ENCODE measurements at regions not wholly inside any gene's neighbourhood (a gene's known extent, or its start where the extent isn't known, plus 50 kb on each side); places are given as distances from the start of the nearest gene placed in this dataset.

DNA sequence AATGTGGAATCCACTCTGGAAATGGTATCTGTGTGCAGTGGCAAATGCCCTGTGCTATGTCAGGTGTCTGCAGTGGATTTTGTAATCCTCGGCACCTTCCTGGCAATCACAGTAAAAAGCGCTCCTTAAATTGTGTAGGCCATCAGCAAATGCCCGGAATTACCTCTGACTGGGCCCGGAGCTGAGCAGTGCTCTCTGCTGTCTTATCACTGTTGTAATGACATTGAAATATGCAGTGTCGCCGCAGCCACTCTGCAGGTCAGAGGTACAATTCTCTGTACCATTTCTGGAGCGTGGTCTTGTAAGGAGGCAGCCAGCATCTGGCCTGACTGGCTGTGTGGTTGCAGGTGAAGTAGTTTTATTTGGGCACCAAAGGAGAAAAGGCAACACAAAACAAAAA is 416.4 kb upstream of the MKI67 start:
- DNase-seq (ENCODE audit: extremely low read depth, low read depth), result no peak

DNA sequence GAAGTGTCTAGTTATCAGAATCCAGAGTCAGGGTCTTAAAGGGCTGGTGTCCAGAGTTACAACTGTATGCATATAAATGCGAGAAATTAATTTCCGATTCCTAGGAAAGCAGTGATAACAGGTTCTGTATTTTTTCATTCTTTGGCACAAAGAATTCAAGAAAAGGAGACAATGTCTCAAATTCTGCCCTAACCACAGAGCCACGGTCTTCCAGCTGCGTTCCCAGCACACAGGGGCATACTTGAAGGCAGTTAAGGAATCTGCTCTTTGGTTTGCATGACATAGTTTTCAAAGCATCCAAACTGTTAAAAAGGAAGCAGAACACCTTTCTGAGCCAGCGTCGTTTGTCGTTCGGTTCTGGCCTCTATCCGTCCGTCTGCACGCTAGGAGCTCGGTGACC is 416.9 kb upstream of the MKI67 start:
- no peak for DNase-seq (ENCODE audit: extremely low read depth, low read depth)

DNA sequence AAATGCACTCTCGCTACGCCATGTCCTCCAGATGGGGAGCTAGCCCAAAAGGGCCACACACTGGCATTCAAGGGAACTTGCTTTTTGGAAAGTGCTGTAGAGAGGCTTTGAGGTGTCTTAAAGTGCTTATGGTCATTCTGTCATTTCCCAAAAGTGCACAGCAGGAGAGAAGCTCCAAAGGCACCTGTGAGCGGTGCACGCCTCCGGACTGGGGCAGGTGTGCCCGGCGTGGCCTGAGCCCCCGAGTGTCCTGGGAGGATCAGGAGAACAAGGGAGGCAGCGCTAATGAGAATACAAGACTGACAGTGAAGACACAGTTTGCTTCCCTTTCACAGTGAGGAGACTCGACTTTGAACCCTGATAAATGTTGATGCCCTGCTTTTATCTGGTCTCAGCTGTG is 419.0 kb upstream of the MKI67 start:
- DNase-seq (ENCODE audit: extremely low read depth, low read depth), result no peak

DNA sequence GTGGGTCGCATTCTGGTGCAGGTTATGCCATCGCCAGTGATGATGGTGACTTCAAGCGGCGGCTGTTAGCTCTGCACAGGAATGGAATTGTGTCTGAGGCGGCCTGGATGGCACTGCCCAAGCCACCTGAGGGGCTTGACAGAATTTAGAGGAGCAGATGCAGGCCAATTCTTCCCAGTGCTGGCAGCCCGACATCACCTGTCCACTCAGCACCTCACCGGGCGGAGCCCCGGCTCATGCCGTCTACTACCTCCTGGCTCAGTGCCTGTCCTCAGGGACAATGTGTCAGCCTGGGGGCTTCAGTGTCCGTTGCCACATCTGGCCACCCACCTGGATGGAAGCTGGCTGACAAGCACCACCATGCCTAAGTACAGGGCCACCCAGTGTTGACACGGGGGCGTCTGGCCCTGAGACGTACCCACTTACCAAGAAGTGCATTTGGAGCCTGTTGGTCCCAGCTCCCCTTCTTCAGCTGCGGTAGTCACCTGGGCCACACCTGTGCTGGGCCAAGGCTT is 420.5 kb upstream of the MKI67 start:
- DNase-seq (ENCODE audit: extremely low read depth, low read depth), result no peak

DNA sequence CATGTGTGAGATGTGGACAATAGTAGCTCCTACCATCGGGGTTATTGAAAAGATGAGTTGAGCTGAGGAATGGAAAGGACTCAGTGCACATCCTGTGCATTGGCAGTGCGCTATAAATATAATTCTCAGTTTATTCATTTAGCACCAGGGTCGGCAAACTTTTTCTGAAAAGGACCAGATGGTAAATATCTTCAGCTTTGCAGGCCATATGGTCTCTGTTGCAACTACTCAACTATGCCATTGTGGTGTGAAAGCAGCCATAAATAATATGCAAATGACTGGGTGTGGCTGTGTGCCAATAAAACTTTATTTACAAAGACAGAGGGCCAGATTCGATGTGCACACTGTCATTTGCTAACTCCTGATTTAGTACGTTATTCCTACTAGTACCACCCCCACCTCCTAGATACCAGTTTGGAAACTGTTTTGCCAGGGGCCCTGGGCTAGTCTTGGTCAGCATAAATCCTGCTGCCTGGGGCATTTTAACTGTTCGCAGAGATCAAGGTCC is 422.9 kb upstream of the MKI67 start:
- no peak for DNase-seq (ENCODE audit: extremely low read depth, low read depth)

DNA sequence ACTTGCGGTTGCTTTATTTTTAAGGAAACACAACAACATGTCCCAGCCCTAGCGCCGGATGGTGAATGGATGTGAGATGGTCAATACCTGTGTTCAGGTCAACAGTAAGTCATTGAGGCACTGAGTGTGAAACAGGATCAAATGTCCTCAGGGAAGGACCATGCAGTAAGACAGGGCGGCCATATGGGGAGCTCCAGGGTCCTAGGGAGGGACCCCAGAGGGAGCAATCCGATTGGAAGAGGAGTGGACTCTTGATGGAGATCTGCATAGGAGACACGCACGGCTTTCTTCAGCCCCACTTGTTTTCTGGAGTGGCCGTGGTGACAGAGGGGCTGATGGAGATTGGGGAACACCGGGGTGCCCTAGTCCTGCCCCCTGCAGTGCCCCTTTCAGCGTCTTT is 423.8 kb upstream of the MKI67 start:
- DNase-seq (ENCODE audit: extremely low read depth, low read depth), result no peak

DNA sequence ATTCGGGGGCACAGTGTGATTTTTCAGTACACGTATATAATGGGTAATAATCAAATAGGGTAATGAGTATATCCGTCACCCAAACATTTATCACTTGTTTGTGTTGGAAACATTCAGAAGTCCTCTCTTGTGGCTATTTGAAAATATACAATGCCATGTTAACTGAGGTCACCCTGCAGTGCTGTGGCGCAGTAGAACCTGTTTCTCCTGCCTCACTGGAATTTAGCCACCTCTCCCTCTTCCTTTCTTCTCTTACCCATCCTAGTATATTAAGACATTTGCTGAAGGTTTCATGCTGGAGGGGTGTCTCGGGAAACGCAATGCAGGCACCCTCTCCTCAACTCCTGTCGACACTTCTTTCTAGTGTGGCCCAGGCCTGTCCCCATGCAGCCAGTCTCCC is 425.3 kb upstream of the MKI67 start:
- DNase-seq (ENCODE audit: extremely low read depth, low read depth), result no peak

DNA sequence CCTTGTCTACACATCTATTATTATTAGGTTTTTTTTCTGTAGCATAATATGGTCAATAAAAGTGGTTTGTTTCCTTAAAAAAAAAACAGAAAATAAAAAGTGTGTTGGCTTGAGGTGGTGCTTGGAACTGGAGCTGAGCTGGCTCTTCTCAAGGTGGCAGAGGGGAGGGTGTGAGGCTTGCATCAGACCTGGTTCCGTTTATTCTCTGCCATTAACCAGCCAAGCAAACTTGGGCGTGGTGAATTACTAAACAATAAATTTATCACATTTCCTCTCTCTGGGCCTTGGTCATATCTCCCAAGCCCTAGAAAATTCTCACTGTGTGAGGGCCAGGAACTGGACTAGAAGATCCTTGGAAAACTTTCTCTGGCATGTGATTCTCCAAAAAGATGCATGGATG is 427.5 kb upstream of the MKI67 start:
- no peak for DNase-seq (ENCODE audit: extremely low read depth, low read depth)

DNA sequence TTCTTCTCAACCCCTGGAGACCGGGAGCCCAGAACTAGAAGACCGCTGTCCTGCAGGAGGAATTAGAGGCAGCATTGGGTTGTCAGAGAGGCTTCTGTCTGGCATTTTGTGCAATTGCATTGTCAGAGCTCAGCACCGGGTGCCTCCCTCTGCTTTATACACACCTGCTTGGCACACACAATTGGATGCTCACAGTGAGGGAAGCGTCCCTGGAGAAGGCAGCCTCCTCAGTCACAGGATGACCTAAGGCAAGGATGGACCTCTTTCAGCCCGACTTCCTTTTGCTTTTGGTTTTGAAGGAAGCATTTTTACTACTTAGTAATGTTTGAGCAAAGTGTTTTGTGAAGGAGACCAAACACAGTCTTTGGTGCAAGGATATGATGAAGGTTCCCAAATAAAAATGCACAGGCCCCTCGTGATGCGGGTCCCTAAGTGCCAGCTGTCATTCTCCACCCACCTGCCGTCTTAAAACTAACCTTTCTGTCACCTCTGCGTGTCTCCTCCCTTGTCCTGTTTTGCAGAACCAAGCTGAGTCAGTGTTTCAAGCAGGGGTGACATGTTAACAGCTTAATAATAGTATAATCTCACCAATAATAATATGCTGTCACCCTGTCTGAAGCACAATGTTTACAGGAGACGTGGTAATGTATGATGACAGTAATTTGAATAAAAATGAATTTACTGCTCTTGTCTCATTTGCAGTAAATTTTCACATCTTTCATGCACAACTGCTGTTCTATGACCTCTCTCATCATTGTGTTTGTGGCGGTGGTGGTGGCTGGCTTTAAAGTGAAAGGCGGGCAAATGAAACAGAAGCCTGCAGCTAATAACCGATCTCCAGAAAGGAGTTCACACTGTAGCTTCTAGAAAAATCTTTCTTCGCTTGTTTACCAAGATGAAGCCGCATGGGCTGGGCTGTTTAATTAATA is 430.2 kb upstream of the MKI67 start:
- DNase-seq (ENCODE audit: extremely low read depth, low read depth), result no peak

DNA sequence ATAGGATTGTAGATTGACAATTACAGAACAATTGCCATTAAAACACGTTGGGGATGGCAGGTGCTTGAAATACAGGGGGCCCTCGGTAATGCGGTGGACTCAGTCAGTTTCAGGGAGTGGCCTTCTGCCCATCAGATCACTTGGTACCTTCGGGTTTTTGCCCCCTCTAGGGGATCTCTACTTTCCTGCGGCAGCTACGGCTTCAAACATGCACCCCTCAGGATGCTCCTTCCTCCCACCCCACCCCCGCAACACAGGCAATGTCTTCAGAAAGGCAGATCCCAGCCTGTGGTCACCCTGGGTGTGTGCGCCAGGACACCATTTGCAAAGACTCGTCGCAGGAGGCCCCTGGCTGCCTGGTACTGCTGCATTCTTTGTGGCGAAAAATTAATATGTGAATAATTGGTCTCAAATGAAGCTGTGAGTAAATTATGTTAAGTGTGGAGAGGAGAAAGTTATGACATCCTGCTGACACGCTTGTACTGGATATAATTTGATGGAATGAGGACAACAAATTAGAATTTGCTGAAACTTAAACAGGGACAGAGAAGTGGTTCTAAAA is 431.0 kb upstream of the MKI67 start:
- no peak for DNase-seq (ENCODE audit: extremely low read depth, low read depth)

DNA sequence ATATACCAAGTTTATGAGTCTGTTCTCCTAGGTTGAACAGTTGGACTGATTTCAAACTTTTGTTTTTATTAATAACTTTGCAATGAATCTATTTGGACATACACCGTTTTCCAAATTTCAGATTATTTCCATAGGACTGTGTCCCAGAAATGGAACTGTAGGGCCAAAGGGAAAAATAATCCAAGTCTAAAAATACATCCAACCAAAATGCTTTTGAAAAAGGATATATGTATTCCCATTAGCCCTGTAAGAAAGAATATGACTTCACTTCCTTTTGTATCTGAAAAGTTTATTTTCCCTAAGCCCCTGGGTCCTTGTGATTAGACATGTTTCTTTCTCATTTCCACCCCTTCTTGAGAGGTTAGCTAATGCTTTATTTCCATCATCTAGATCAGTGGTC is 434.2 kb upstream of the MKI67 start:
- no peak for DNase-seq (ENCODE audit: extremely low read depth, low read depth)

DNA sequence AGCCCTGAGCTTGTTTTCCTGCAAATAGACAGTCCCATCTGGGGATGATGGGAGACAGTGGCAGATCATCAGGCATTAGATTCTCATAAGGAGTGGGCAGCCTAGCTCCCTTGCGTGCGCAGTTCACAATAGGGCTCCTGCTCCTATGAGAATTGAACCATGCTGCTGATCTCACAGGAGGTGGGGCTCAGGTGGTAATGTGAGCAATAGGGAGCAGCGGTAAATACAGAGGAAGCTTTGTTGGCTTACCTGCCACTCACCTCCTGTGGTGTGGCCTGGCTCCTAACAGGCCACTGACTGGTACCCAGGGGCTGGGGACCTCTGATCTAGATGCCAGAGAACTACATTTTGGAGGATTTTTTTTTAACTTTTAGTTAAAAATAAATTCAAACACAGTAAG is 434.8 kb upstream of the MKI67 start:
- no peak for DNase-seq (ENCODE audit: extremely low read depth, low read depth)

DNA sequence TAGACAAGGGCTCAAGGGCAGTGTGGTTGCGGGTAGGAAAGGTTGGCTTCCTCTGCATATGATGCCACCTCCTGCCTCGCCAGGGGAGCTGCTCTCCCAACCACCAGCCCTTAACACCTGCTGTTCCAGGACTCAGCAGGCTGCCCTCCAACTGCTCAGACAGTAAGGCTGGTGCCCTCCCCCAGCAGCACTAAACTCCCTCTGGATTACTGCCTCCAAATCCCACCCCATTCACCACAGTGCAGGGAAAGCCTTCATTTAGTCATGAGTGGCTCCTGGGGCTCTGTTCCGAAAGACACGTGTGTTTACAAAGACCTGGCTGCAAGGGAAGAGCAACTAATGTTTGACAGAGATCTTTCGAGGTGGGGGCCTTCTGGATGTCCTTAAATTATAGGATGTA is 437.2 kb upstream of the MKI67 start:
- DNase-seq (ENCODE audit: extremely low read depth, low read depth), result no peak

DNA sequence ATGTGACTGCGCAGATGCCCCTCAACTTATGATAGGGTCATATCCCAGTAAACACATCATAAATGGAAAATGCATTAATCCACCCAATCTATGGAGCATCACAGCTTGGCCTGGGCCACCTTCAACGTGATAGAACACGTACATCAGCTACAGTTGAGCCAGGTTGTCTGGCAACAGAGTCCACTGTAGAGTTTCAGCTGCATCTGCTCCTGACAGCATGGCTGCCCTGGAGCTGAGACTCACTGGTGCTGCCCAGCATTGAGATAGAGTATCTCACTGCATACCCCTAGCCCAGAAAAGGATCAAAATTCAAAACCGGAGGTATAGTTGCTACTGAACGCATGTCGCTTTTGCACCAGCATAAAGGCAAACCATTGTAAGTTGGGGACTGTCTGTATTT is 437.7 kb upstream of the MKI67 start:
- no peak for DNase-seq (ENCODE audit: extremely low read depth, low read depth)

DNA sequence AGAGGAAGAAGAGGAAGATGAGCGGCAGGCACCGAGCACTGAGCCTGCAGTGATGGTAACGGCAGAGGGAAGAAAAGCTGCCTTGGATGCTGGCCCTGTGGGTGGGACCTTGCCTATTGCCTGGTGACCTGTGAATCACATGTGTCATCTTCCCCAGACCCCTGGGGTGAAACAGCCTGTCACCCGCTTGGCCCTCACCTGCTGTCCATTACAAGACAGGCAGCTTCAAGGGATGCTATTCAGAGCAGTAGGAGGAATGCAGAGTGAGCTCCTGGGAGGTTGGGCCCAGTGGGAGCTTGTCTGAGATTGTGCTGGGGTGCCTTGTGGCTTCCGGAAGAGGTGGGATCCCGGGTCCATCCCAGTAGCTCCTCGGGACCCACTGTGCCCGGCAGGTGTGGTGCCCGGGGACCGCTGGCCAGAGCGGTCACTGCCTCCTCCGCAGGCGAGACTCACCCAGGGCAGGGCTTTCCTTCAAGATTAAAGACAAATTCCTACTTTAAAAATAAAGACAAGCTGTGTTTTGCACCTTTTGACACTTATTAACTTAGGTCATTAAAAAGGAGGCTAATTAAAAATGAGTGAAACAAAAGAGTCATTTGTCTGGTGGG is 440.2 kb upstream of the MKI67 start:
- no peak for DNase-seq (ENCODE audit: extremely low read depth, low read depth)

DNA sequence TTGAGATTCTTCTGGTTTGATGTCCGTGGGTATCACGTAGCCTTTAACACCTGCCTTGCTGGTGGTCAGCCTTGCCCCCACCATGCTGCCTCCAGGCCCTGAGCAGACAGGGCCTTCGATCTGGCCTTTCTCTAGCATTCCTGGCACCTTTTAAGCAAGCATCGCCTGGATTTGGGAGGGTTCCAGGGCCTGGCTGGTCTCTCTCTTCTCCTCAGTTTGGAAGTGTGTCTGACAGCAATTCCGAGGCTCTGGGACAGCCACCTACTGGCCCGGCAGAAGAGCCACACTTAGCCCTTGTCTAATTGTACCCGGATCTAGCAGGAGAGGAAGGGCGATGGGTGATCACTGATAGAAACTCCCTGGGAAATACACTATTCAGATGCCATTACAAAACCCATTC is 441.3 kb upstream of the MKI67 start:
- no peak for DNase-seq (ENCODE audit: extremely low read depth, low read depth)

DNA sequence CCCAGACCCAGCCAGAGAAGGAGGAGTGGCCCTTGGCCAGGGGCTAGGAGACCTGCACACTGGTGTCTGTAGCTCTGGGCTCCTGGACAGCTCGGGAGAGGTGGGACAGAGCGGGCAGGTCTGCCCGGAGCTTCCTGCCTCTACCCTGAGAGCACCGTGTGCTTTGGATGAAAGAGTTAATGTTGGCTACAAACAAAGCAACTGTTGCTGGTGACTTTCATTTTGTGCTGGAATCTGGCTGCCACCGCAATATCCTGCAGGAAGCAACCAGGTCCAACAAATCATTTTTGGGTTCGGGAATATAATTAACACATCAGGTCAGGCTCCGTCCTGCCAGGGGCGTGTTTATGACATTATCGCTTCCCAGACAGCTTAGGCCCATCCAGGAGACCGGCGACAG is 441.8 kb upstream of the MKI67 start:
- no peak for DNase-seq (ENCODE audit: extremely low read depth, low read depth)

DNA sequence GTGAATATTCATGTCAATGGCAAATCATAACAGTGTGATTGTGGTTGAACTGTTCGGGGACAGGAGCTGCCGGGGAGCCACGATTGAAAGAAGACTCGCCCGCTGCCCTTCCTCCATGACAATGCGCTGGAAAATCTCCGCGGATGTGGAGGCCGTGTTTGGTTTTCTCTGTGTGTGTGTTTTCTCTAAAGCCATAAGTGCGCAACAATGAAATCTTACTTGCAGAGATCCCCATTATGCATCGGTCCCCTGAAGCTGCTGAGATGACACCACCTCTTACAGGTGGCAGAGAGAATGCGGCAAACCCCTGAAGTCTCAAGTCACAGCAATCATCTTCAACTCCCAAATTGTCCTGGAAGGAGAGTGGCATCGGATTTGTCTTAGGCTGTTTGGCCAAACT is 442.3 kb upstream of the MKI67 start:
- DNase-seq (ENCODE audit: extremely low read depth, low read depth), result no peak

DNA sequence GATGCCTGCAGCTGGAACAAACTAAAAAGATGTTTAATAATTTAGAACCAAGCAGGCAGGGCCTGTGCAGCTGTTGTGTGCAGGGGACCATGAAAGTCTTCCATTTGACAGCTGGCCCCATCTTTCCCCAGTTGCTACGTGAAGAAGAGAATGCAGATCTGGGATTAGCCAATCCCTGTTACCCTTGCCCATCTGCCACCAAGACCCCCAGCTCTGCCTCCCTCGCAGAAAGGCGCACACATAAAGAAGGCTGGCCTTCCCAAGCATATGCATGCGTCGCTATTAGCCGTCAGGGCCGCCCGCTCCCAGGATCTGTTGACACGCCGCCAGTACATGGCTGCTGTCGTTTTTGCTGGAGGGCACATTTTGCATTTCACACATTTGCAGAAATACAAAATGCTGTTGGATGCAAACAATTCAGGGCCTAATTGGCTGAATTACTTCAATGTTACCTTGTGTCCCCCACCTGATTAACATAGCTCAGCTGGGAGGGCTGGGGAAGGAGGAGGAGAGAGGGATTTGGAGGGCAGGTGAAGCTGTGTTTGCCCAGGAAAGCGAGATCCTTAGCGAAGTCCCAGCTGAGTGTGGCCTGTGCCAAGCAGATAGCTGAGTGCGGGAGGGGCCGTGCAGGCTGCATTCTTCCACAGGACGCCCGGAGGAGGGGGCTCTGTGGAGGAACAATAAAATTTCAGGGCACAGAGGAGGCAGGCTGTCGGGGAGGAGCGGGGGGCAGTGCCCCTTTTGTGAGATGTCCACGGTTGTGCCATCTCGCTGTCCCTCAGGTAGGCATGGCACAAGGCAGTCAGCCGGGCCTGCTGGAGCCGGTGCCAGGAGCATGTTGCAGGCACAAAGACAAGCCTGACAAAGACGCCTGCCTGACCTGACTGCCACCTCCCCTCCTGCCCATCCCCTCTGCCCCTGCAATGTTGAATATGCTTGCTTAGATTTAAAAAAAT is 443.0 kb upstream of the MKI67 start:
- no peak for DNase-seq (ENCODE audit: extremely low read depth, low read depth)

DNA sequence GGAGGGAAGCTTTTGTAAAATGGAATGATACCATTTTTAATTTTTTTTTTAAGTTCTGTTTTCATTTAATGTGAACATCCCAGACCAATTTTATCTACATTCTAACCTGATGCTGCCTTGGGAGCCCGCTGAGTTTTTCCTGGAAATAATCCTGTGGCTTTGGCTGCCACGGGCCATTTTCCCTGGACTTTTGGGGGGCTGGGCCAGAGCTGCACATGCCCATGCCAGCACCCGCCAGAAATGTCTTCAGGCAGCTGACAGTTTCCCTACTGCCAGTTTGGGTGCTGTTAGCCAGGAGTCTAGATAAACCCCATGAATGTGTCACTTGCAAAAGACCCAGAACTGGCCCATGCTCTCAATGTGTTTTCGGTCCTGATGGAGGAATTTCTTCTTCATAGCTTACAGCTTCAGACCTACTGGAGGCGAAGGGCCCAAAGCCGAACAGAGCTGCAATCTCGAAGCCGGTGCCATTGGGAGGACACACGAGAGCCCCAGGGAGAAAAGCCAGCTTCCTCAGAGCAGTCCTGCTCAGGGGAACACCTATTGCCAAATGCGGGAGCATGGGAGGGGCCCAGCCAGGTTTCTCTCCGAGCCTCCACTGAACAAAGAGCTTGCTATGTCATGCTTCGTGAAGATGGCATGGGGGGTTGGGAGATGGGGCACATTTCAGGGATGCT is 444.2 kb upstream of the MKI67 start:
- no peak for DNase-seq (ENCODE audit: extremely low read depth, low read depth)
